ENCODE measurements at regions not wholly inside any gene's neighbourhood (a gene's known extent, or its start where the extent isn't known, plus 50 kb on each side); places are given as distances from the start of the nearest gene placed in this dataset.

DNA sequence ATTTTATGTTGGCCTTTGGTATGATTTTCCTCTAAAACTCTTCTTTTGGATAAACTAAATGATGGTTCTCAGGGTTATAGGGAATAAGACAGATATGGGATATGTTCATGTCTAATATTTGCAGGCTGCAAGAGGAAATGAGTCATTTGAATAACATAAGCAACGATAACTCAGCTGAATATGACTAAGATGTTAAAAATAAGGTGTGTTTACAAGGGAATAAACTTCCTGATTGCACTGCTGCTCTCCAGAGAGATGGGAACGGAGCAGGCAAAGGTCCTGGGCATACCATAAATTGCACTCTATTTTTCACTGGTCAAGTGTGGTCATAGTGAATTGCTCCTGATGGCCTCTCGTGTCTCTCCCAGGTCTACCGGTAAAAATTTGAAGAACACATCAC is 666.2 kb downstream of the TOX3 start:
- H3K27me3 Mint-ChIP-seq: peaks cover 47% of the 10 kb centered on the region
- DNase-seq (ENCODE audit: extremely low spot score, unreplicated experiment): no peak
- no peaks in the 10 kb centered on the region for H3K36me3 Mint-ChIP-seq
- H3K4me1 Mint-ChIP-seq (ENCODE audit: unreplicated experiment): no peaks in the 10 kb centered on the region
- TF ChIP-seq, protein P1, sequence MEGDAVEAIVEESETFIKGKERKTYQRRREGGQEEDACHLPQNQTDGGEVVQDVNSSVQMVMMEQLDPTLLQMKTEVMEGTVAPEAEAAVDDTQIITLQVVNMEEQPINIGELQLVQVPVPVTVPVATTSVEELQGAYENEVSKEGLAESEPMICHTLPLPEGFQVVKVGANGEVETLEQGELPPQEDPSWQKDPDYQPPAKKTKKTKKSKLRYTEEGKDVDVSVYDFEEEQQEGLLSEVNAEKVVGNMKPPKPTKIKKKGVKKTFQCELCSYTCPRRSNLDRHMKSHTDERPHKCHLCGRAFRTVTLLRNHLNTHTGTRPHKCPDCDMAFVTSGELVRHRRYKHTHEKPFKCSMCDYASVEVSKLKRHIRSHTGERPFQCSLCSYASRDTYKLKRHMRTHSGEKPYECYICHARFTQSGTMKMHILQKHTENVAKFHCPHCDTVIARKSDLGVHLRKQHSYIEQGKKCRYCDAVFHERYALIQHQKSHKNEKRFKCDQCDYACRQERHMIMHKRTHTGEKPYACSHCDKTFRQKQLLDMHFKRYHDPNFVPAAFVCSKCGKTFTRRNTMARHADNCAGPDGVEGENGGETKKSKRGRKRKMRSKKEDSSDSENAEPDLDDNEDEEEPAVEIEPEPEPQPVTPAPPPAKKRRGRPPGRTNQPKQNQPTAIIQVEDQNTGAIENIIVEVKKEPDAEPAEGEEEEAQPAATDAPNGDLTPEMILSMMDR (conservative IDR thresholded peaks at IDR 0.05): no peak
- H3K4me3 Mint-ChIP-seq: no peak overlapping the region
- H3K27ac Mint-ChIP-seq: no peak overlapping the region
- H3K9me3 Mint-ChIP-seq: no peaks in the 10 kb centered on the region

DNA sequence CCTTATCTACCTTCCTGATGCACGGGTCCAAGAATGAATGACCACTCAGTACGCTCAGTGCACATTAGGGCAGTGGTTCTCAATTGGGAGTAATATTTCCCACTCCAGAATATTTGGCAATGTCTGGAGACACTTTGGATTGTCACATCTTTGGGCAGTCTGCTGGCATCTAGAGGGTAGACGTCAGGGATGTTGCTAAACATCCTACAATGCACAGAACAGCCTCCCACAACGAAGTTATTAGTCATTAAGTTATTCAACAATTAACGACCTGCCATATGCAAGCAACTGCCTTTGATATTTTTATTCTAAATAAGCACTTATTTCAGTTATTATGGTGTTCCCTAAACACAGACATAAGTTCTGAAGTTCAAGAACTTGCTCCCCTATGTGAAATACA is 669.3 kb downstream of the TOX3 start:
- H3K4me3 Mint-ChIP-seq: no peak overlapping the region
- no peak overlapping the region for H3K27ac Mint-ChIP-seq
- H3K4me1 Mint-ChIP-seq (ENCODE audit: unreplicated experiment): no peaks in the 10 kb centered on the region
- no peak for DNase-seq (ENCODE audit: extremely low spot score, unreplicated experiment)
- no peaks in the 10 kb centered on the region for H3K9me3 Mint-ChIP-seq
- peaks cover 59% of the 10 kb centered on the region for H3K27me3 Mint-ChIP-seq
- TF ChIP-seq, protein P1 (conservative IDR thresholded peaks at IDR 0.05): no peak
- H3K36me3 Mint-ChIP-seq: no peaks in the 10 kb centered on the region

DNA sequence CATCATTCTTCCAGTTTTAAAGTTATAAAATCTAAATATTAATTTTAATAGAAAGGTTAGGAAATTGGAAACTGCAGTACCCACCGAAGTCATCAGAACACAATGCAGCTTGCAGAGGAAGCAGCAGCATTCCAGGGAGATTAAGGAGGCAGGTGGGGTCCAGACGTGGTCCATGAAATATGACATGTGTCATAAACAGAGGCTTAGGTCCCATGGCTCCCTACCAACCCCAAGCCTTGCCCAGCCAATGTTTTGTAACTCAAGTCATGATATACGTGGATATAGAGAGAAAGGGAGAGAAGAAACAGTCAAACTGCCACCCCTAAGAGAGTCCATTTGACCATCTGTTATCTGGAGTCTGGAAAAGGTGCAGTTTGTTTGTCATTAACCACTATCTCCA is 670.0 kb downstream of the TOX3 start:
- Mint-ChIP-seq H3K27ac (no peak overlapping the region), H3K27me3 (peaks cover 61% of the 10 kb centered on the region), H3K4me1 (ENCODE audit: unreplicated experiment) (no peaks in the 10 kb centered on the region), H3K9me3 (no peaks in the 10 kb centered on the region), H3K36me3 (no peaks in the 10 kb centered on the region), H3K4me3 (no peak overlapping the region)
- TF ChIP-seq, protein P1 (conservative IDR thresholded peaks at IDR 0.05): no peak
- DNase-seq (ENCODE audit: extremely low spot score, unreplicated experiment): no peak

DNA sequence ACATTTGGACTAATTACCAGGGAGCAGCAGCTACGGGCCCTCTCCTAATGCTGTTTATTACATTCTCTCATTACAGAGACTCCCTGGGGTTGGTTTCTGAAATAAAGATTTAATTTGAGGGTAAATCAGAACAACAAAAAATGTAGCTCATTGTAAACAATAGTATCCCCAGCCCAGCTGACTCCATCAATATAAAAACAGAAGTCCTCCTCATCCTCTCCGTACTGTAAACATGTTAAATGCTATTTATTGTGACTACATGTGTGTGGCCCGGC is 670.4 kb downstream of the TOX3 start:
- Mint-ChIP-seq H3K36me3 (no peaks in the 10 kb centered on the region), H3K27me3 (peaks cover 63% of the 10 kb centered on the region), H3K4me3 (no peak overlapping the region), H3K9me3 (no peaks in the 10 kb centered on the region), H3K4me1 (ENCODE audit: unreplicated experiment) (no peaks in the 10 kb centered on the region), H3K27ac (no peak overlapping the region)
- TF ChIP-seq, protein P1 (conservative IDR thresholded peaks at IDR 0.05): no peak
- no peak for DNase-seq (ENCODE audit: extremely low spot score, unreplicated experiment)

DNA sequence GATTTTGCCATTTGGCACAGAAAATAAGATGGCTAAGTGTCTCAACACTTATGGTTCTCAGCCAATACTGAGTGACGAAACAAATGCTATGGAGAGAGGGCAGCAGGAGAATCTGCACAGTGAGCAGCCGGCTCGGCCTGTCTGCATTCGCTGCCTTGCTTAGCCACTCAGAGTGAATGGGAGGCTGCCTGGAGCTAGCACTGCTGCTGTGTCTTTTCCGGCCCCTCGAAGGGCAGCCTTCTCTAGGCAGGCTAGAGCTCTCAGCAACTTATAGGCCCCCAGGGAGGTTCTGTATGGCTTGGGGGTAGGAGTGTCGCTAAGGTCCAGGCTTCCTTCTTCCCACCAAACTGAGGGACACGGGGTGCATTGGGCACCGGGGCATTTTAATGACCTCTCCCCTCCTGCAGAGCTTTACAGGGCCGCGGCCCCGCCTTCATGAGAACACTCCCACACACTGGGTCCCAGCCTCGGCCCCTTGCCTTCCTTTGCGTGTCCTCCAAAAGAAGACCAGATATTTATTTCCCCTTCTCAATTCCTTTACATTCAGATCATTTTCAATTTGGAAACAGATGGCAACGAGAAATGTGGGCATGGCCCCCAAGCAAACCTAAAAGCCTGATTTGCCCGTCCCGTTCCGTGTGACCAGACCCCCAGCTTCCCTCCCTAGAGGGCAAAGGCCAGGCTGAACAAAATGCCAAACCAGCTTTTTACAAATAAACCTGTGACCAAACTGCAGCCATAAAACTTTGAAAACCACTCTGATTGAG is 670.9 kb downstream of the TOX3 start:
- Mint-ChIP-seq H3K27ac (no peak overlapping the region), H3K4me3 (no peak overlapping the region), H3K36me3 (no peaks in the 10 kb centered on the region), H3K27me3 (peaks cover 64% of the 10 kb centered on the region), H3K9me3 (no peaks in the 10 kb centered on the region), H3K4me1 (ENCODE audit: unreplicated experiment) (no peaks in the 10 kb centered on the region)
- no peak for DNase-seq (ENCODE audit: extremely low spot score, unreplicated experiment)
- TF ChIP-seq, protein P1 (conservative IDR thresholded peaks at IDR 0.05): no peak

DNA sequence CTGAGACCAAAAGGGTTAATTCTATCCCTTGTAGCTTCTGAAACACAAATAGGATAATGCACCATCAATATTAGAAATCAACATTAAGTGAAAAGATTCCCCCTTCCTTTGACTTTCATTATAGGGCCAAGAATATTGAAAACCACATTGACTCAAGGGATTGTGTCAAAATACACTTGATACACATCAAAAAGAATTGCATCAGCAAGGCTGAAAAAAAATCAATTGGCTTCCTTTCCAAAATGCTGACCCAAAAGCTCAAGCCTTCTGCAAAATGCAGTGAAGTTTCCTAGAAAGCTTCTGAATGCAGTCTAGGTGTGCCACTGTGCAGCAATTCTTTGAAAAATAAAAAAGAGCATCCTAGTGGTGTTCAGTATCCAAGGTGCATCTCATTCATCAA is 674.4 kb downstream of the TOX3 start:
- no peak for DNase-seq (ENCODE audit: extremely low spot score, unreplicated experiment)
- Mint-ChIP-seq H3K4me3 (no peak overlapping the region), H3K27me3 (peaks cover 62% of the 10 kb centered on the region), H3K36me3 (no peaks in the 10 kb centered on the region), H3K9me3 (no peaks in the 10 kb centered on the region), H3K4me1 (ENCODE audit: unreplicated experiment) (peaks cover 5% of the 10 kb centered on the region), H3K27ac (no peak overlapping the region)
- TF ChIP-seq, protein P1 (conservative IDR thresholded peaks at IDR 0.05): no peak
